GM21576 (cell line): ENCODE measurements at regions not wholly inside any gene's neighbourhood (a gene's known extent, or its start where the extent isn't known, plus 50 kb on each side); places are given as distances from the start of the nearest gene placed in this dataset.
"Not testable (repeated sequence)": the region's sequence is repeated elsewhere in the genome, so short reads cannot be mapped to it uniquely, and the experiment has no call there.

Experiments
- ATAC-seq: cut with Tn5 transposase; IDR thresholded peaks from one replicate; pipeline ENCODE4 v1.9.1; 2021; ENCODE audit warnings: mild to moderate bottlenecking, moderate library complexity; ENCODE audit not compliant: unreplicated experiment

DNA sequence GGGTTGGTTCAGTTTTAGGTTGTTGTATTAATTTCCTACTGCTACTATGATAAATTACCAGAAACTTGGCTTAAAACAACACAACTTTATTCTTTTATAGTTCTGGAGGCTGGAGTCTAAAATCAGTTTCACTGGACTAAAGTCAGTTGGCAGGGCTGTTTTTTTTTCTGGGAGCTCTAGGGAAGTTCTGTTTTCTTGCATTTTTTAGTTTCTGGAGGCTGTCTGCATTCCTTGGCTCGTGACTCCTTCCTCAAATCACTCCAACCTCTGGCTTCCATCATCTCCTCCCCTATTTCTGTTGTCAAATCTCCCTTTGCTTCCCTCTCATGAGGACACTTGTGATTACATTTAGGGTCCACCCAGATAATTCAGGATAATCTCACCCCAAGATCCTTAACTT lies 51.3 kb upstream of the SUB1 start:
- no peak for ATAC-seq

DNA sequence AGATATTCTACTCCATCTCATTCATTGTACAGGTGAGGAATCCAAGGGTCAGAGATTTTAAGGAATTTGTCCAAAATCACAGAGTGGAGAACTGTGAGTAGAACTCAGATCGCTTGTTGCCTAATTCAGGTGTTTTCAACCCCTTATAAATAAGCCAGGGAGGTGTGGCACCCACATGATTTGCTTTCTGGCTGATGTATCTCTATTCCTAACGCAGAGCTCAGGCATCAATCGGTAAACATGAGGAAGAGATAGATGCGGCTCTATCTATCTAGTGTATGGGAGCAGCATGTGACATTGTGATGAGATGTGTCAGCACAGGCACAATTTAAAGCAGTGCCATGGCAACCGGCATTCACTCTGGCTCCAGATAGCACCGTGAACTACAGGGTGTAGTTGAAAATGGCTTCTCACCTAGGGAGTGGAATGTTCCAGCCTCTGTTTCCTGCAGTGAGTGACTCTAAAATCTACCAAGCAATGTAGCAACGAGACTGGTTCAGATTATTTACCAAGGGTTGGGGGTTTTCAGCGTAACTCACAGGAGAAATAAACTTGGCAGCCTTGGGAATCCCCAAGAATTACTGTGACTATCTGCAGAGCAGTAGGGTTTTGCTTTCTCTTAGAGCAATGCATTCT lies 53.4 kb upstream of the SUB1 start:
- peak; percentile 48 for ATAC-seq

DNA sequence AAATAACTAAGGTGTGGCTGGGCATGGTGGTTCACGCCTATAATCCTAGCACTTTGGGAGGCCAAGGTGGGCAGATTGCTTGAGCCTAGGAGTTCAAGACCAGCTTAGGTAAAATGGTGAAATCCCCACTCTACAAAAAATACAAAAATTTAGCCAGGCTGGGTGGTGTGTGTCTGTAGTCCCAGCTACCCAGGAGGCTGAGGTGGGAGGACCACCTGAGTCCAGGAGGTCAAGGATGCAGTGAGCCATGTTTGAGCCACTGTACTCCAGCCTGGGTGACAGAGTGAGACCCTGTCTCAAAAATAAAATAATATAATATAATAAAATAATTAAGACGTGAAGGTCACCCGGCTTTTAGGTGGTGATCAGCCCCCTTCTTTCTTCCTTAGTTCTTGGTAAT lies 58.0 kb upstream of the SUB1 start:
- ATAC-seq: not testable (repeated sequence)

- ATAC-seq: no peak
Observed at GRCh38 chr5:32526810-32527209, 58.5 kb upstream of the SUB1 start.

DNA sequence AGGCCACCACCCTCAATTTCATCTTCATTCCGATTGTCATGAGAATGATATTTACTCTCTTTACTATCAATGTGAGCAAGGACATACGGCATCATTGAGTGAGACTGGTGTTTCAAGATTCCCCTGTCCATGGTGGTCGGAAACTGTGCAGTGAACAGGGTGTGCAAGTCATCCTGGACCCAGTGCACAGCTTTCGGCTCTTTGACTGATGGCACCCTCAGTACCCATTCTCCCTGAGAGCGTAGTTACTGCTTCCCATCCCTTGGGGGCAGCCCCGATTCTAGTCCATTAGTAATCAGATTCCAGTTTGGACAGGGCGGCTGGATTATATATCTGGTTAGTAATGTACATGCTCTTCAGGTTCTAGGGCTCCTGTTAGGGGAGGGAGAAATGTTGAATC lies 61.7 kb upstream of the SUB1 start:
- no peak for ATAC-seq

GRCh38 chr5:32522429-32523143 lies 62.8 kb upstream of the SUB1 start:
- no peak for ATAC-seq

DNA sequence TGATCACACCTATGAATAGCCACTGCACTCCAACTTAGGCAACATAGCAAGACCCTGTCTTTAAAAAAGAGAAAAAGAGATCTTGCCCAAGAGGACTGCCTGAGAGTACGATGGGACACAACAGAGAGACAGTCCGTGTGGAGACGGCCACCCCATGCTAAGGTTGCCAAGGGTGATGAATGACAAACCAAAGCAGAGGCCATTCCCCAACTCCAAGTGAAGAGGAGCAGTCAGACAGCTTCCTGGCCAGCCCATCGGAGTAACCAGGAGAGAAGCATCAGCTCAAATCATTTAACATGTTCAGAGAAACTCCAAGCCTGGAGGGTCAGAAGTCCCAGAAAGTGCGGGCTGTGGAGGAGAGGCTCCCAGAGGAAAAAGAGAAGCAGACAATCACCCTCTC lies 63.9 kb upstream of the SUB1 start:
- ATAC-seq: no peak

- ATAC-seq: no peak
Observed at GRCh38 chr5:32520972-32521371, 64.4 kb upstream of the SUB1 start.

DNA sequence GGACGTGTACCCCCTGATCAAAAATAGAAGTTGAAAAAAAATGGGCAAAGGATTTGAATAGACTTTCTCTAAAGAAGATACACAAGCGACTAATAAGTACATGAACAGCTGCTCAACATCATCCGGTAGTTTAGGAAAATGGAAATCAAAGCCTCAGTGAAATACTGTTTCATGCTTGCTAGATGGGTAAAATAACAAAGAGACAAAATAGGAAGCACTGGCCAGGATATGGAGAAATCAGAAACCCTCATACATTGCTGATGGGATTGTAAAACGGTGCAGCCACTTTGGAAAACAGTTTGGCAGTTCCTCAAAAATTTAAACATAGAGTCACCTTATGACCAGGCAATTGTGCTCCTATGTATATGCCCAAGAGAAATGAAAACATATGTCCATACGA lies 65.0 kb upstream of the SUB1 start:
- ATAC-seq: no peak

DNA sequence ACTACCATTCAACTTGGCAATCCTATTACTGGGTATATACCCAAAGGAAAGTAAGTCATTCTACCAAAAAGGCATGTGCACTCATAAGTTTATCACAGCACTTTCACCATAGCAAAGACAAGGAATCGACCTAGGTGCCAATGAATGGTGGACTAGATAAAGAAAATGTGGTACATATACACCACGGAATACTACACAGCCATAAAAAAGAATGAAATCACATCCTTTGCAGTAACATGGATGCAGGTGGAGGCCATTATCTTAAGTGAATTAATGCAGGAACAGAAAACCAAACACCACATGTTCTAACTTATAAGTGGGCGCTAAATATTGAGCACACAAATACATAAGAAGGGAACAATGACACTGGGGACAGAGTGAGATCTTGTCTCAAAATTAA lies 65.8 kb upstream of the SUB1 start:
- no peak for ATAC-seq

GRCh38 chr5:32514806-32515205 lies 70.3 kb upstream of the ZFR start:
- ATAC-seq: no peak

DNA sequence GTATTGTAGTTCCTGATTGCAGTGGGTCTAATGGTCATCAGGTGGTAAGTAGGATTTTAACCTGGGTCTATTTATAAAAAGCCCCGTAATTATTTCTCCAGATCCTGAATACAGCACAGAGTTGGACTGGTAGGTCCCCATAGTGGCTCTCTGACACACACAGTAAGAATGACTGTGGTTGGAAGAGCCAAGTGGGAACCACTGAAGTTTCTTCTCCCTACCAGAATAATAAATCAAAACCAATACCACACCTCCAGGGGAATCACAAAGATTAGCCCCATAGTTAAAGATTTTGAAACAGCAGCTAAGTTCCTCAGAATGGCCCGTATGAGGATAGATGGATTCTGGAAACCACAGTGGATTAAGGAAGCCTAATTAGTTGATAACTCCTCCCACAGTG lies 68.4 kb upstream of the ZFR start:
- ATAC-seq: no peak

GRCh38 chr5:32511776-32512374 lies 67.3 kb upstream of the ZFR start:
- ATAC-seq: no peak

GRCh38 chr5:32510860-32511259 lies 66.3 kb upstream of the ZFR start:
- no peak for ATAC-seq

GRCh38 chr5:32508806-32509805 lies 64.6 kb upstream of the ZFR start:
- no peak for ATAC-seq

DNA sequence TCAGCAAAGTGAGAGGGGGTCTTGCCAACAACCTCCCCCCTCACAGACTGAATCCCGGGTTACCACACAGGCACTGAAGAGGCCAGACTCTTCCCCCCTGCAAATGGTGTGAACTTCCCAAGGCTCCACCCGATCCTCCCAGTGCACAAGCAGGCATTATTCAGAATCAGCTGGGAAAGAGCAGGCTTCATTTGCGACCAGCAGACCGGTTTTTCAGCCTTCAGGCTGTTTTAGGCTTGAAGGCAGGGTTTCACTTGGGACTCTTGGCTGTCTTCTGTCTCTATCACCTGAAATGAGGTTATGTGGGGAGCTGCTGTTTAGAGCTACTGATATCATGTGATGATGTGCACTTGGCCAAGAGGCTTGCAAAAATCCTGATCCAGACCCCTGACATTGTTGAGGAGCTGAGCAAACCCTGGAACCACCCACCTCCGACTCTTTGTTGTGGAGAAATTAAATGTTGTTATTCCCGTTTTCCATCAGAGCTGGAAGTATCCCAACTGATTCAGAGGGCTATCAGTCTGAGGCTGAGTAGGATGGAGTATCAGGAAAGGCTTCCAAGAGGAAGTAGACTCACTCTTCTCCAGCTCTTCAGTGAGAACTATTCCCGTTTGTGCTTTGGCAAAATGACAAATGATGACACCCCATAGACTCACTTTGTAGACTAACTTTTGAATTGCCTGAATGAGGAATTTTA lies 63.3 kb upstream of the ZFR start:
- no peak for ATAC-seq

DNA sequence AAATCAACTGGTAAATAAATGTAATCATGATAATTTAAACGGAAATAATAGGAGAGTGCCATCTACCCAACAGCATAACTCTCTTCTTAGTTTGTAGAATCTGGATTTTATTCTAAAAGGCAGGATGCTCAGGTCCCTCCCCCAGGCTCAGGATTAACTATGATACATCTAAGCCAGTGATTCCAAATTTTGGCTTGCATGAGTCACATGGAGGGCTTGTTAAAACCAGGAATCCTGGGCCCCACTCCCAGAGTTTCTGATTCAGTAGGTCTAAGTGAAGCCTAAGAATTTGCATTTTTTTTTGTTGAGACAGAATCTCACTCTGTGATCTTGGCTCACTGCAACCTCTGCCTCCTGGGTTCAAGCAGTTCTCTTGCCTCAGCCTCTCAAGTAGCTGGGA lies 62.3 kb upstream of the ZFR start:
- ATAC-seq: no peak

GRCh38 chr5:32506201-32506661 lies 61.7 kb upstream of the ZFR start:
- no peak for ATAC-seq

GRCh38 chr5:32505756-32506155 lies 61.2 kb upstream of the ZFR start:
- no peak for ATAC-seq

GRCh38 chr5:32504989-32505596 lies 60.6 kb upstream of the ZFR start:
- no peak for ATAC-seq
